Left ventricle myocardium superior (tissue), 1 donor: ENCODE measurements at regions not wholly inside any gene's neighbourhood (a gene's known extent, or its start where the extent isn't known, plus 50 kb on each side); places are given as distances from the start of the nearest gene placed in this dataset.
A peak's percentile ranks its signal among the peaks of the same experiment; 100 is the strongest.
"Not testable (repeated sequence)": the region's sequence is repeated elsewhere in the genome, so short reads cannot be mapped to it uniquely, and the experiment has no call there.

Experiments used
- ATAC-seq: fragments of 200-7000 bp; cut with Tn5 transposase; one replicate; pipeline ENCODE4 v1.9.1; 2020; ENCODE audit warnings: mild to moderate bottlenecking, moderate library complexity
- DNase-seq: peaks from one replicate; pipeline ENCODE4 v3.0.0-alpha.2; 2020
- intact Hi-C: fragments of 100-400 bp; cut with micrococcal nuclease; formaldehyde crosslinking; loops from one replicate; pipeline ENCODE4 v1.11.0; 2022
- donor health status: DM: no; HTN: yes; CAD: no; lungs with severe emphysema.

DNA sequence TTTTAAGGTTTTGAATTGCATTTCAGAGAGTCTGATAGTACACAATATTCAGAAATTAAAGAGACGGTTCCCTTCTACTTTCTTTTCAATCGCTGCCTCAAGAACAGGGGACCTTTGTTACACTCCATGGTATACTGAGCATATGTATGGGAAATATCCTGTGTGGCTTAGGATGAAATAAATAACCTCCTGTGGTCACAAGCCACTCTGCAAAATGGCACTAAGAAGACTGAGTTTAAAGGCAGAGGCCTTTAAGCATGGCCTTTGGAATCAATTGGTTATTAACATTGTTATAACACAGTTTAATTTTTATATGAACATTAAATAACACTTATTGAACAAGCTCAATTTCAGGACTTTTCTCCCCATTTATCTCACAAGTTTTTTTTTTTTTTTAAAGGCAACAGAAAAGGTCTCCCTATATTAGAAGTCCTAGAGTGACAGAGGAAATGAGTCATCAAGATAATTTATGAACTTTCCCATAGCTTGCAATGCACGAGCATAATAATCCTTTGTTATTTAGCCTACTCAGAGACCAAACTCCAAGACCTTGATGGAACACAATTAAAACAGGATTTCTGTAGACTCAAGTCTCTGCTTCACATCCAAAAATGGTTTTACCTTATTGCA, 341.9 kb downstream of the TMEM167A start:
- DNase-seq (no peak), ATAC-seq (no peak)
- intact Hi-C loops: no loop called here

DNA sequence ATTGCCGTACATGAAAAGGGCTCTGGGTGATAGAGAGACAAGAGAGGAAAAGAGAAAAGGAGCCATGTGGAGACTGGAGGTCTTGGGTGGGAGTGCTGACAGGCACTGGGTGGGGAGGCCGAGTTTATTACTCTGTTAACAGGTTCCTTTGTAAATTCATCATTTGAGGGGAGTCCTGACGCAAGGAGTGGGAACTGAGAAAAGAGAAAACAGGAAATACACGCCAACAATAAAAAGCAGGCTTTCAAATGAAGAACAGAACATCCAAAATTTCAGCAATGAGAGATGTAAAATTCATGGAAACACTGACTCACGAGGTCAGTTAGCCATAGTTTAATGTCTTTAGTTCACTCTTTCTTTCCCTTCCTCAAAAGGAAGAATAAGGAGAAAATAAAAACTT, 342.8 kb downstream of the TMEM167A start:
- ATAC-seq (no peak), DNase-seq (no peak)
- intact Hi-C loops: no loop called here

DNA sequence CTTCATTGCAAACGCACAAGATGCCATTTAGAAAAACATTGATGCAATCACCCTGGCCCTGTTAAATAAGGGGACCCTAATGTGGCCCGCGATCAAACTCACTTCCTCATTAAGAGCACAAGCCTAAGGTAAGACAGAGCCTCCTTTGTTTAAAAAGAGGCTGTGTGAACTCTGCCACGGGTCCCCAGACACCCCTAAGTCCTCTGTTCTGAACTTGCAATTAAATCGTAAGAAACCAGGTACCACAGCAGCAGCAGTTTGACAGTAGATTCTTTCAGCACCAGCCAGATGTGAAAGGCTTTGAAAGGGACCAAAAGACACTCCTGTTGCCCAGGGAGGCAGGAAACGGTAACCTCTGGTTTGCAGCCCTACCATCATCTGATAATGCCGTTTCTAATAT, 346.3 kb downstream of the TMEM167A start:
- intact Hi-C loops: no loop called here
- DNase-seq: no peak
- no peak for ATAC-seq

DNA sequence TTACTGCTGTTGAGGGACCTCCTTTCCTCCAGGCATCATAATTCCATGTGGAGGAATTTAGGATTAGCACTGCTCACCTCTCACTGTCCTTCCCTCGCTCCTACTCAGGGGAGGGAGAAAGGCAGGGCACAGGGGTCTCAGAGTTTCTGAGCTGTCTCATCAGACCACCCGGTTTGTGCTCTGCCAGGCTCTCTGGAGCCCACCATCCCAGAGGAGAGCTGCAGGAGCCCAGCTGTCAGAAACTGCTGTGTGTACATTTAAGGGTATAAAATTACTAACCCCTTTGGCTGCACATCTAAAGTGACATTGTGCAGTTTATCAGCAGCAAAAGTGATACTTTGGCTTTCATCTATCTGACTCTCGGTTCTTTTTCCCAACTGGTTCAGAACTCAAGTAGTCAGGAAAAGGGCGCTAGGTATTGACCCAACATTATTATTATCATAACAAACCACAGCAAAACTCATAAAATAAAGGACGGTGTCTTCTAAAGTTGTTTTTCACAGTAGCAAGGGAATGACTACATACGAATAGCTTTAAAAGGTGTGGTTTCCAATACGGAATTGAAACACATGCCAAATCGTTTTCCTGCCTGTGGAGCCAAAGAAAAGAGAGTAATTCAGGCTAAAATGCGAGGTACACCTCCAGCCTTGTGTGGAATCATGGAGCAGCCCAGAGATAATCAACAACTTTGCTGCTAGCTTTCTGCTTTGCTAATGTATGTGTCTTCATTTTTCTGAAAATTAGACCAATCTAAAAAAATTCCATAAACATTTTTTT, 348.1 kb downstream of the TMEM167A start:
- intact Hi-C loops: no loop called here
- DNase-seq (no peak), ATAC-seq (no peak)

DNA sequence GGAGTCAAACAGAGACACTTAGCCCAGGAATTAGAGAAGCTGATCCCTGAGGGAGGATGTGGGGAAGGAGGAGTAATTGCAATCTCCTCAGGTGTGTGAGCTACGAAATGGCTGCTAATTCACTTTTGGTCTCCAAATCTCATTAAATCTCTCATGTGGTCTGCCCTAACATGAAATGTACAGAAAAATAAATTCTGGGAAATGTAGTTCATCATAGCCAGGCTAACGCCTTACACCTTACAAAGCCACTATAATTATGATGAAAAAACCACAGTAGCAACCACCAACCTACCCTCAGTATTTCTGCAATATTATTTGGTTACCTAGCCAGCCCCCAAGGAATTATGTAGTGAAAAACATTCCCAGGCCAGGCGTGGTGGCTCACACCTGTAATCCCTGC, 354.0 kb downstream of the TMEM167A start:
- DNase-seq (no peak), ATAC-seq (no peak)
- intact Hi-C loops: no loop called here

DNA sequence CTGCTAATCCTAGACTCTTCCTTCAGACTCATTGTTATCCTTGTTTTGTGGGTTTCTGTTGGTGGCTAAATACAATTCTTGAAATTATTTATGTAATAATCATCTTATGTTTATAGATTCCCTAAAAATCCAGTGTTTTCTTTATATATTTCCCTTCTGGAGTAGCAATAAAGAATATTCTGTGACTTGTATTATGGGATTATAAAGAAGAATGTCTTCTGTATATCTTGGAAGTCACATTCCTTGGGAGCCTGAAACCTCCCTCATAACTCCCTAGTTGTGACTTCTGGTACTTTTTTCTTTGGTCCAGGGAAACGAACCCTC, 356.1 kb downstream of the TMEM167A start:
- no peak for ATAC-seq
- intact Hi-C loops: no loop called here

DNA sequence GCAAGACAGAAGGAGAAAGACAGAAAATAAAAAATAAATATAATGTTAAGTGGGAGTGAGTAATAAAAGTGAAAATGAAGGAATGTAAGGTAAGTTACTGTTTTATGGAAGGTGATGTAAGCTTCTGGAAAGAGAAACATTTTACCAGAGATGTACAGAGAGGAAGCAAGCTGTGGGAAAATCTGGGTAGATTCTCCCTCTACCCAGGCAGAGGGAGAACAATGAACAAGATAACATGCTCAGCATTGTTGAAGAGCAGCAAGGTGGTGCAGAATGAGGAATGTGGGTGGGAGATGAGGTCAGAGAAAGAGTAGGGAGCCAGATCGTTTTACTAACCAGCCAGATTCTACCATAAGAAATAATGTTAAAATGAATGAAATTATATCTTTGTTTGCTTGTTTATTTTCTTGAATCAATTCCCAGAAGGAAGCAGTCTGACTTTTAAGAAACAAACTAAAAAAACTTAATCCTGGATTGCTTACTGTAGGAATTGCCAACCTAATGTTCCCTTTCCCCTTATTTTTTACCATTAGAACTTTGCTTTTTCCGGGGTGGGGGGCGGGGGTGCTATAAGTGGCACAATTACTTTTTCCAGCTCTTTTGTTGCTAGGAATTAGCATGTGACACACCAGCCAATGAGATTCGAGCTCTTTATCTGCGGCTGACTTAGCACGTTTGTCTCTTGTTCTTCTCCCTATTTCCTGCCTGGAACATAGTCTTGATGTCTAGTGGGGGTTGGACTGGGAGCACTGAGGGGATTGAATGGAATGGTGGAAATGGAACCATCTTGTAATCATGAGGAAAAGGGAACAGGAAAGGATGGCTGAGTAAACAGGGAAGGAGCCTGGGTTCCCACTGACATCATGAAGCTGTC, 356.7 kb downstream of the TMEM167A start:
- ATAC-seq (no peak), DNase-seq (no peak)
- intact Hi-C loops: no loop called here

More for the DNA sequence above, 356.1 kb downstream of the TMEM167A start:
- DNase-seq: no peak

DNA sequence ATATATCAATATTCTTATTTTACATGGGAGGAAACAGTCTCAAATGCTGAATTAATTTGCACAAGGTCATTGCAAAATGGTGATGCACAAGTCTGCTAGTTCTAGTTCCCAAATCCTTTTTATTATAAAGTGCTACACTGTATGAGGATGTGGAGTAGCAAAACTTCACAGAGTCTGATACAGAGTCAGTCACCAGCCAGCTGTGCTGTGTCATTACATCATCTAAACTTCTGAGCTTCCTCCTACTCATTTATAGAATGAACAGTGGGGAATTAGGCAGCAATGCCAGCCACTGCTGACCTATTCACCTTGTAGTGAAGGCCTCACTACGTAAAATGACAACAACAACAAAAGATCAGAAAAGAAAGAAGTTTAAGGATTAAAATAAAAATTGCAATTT, 357.8 kb downstream of the TMEM167A start:
- DNase-seq (no peak), ATAC-seq (peak; percentile 68)
- intact Hi-C loops: no loop called here

DNA sequence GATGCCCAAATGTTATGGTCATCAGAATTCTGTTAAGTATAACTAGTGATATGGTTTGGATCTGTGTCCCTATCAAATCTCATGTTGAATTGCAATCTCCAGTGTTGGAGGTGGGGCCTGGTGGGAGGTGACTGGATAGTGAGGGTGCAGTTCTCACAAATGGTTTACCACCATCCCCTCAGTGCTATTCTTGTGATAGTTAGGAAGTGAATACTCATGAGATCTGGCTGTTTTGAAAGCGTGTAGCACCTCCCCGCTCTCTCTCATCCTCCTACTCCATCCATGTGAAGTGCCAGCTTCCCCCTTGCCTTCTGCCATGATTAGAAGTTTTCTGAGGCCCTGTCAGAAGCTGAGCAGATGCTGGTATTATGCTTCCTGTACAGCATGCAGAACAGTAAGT, 359.5 kb downstream of the TMEM167A start:
- no peak for DNase-seq
- intact Hi-C loops: no loop called here
- no peak for ATAC-seq

DNA sequence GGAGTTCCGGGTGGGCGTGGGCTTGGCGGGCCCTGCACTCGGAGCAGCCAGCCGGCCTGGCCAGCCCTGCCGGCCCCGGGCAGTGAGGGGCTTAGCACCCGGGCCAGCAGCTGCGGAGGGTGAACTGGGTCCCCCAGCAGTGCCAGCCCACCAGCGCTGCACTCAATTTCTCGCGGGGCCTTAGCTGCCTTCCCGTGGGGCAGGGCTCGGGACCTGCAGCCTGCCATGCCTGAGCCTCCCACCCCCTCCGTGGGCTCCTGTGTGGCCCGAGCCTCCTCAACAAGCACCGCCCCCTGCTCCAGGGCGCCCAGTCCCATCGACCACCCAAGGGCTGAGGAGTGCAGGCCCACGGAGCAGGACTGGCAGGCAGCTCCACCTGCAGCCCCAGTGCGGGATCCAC, 362.5 kb downstream of the TMEM167A start:
- intact Hi-C loops, DNase-seq, ATAC-seq: not testable (repeated sequence)

DNA sequence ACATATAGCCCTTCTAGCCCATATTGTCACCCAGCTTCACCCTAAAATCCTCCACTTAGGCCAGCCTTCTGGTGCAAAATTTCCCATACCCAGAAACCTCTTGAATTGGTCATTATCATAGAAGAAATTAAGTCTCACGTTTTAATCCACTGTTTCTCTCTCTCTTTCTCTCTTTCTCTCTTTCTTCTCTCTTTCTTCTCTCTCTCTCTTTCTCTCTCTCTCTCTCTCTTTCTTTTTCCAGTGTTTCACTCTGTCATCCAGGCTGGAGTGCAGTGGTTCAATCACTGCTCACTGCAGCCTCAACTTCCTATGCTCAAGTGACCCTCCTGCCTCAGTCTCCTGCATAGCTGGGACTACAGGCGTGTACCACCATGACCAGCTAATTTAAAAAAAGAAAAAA, 363.4 kb downstream of the TMEM167A start:
- DNase-seq (no peak), ATAC-seq (no peak)
- intact Hi-C loops: no loop called here

DNA sequence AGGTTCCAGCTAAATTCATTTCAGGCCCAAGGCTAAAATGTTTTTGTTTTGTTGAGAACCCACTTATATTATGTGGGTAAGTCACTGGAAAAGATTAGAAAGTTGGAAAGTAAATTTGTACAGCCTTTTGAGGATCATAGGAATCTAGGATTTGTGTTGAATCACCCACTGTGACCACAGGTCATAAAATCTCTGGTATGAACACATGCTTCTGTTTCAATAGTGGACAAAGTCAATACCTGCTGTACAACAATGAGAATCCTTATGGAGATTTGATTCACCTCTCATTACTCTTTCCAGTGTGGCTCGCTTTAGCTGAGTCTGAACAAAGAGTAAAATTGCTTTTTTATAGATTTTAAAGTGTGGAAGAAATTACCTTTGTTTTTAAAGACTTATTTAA, 369.5 kb downstream of the TMEM167A start:
- ATAC-seq: no peak
- DNase-seq: no peak
- intact Hi-C loops: no loop called here

DNA sequence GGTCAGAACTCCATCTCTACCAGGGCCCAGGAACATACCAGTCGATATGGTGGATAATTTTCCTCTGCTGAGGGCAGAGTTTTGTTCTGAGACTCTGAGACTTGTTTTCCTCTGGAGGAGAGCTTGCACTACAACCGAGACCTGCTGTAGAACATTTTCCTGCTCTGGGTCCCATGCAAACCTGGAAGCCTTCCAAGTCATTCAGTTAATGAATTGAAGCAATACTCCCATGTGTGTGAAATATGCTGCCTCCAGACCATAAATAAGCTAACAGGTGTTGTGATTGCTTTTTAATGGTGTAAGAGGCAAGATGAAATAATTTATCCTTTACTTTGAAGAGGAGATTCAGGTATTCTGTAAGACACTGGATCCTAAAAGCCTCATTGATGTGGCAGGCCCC, 372.8 kb downstream of the TMEM167A start:
- no peak for DNase-seq
- ATAC-seq: no peak
- intact Hi-C loops: no loop called here

DNA sequence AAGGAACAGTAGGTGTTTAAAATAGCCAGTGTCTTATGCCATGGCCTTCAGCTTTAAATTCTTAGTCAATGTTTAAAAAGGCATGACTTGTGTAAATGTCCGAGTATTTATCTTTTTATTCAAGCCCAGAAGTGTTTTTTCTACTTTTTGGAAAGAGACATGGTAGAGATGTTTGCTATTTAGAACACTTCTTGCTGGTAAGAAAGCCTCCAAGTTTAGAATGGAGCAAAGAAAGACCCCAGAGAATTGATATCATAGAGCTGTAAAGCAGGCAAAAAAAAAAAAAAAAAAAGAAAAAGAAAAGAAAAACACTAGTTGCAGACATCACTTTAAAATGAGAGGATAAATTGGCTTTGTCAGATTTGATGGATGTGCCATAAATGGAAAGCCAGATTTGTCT, 375.1 kb downstream of the TMEM167A start:
- ATAC-seq (no peak), DNase-seq (no peak)
- intact Hi-C loops: no loop called here

DNA sequence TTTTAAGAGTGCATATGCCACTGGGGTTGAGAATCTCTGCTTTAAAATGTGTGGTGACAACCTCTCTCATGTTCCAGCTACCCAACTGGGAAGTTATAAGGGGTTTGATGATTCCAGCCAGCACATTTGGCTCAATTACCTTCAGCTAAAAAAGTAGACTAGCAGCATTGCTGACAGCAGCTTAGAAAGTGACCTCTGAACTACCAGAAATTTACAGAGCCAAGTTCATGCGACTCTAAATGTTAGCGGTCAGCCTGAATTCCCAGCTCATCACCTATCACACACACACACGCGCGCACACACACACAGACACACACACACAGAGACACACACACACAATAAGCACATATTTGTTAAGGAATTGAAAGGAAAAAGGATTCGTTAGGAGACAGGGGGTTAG, 377.5 kb downstream of the TMEM167A start:
- intact Hi-C loops: no loop called here
- no peak for ATAC-seq
- no peak for DNase-seq

DNA sequence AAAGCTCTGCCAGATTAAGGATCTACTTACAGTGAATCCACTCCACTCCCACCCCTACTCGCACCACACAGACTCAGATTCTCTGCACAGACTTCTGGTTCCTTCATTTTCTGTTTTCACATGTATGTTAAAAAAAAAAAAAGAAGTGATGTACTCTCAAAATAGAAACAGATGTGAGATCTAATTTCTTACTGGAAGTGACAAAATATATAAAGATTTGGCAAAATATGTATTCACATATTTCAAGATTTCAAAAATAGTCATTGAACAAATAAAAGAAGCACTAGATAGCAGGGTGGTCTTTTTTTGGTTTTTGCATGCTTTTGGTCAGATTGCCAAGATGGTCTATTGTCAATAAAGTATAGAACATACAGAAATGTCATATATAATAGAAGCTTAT, 379.2 kb downstream of the TMEM167A start:
- intact Hi-C loops: no loop called here
- ATAC-seq (no peak), DNase-seq (no peak)

DNA sequence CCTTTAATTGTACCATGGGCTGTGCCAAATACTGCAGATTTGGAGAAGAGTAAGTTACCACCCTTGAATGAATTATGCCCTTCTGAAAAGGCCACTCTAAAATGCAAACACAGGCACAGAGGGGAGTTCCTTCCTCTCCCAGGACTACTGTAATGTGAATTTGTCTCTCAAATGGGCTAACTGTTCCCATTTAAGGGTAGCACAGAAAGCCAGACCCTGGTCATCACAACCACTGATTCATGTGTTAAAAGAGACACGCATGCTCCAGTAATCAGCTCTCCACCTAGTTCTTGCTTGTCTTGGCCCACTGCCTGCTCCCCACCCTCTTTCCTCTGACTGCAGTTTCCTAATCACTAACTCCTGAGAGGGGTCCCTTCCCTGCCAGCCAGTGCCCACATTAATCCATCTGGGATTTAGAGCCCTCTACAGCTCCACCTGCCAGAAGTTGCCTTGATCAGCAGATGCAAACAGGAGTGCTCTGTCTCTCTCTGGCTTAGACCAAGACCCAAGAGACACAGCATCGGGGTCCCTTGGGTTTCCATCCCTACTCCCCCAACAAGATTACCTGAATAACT, 382.4 kb downstream of the TMEM167A start:
- ATAC-seq: no peak
- intact Hi-C loops: no loop called here
- DNase-seq: no peak

DNA sequence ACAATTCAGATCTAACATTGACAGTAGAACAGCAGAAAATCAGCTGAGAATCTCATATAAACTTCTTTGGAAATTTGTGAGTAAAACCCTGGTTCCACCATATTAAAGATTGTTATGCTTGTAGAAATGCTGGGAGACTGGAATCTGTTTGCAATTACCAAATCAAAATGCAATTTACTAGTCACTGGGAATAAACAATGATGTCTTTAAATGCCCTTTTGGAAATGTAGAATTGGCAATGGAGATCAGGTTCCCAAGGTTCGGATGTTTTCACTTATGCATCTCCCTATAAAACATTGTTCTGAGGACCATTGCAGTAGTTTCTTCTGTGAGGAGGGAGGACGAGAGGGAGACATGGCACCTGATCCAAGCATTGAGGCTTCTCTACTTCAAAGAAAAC, 384.4 kb downstream of the TMEM167A start:
- ATAC-seq (no peak), DNase-seq (no peak)
- intact Hi-C loops: no loop called here

DNA sequence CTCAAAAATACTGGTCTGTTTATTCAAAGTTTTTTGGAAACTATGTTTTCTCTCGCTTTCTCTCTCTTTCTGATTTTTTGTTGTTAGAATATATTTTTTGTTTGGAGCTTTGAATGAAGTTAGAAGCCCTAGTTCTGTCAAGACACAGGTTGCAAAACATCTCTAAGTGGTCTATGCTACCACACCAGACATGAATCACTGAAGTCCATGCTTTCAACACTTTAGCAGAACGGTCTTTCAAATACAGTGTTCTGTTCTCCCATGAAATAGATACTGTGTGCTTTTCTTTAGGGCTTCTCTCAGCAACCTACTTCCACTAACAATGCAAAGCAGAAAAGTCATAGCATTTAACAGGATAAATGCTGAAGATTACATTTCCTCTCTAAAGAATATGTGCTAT, 392.5 kb downstream of the TMEM167A start:
- peak; percentile 35 for ATAC-seq
- DNase-seq: no peak
- intact Hi-C loops: no loop called here

DNA sequence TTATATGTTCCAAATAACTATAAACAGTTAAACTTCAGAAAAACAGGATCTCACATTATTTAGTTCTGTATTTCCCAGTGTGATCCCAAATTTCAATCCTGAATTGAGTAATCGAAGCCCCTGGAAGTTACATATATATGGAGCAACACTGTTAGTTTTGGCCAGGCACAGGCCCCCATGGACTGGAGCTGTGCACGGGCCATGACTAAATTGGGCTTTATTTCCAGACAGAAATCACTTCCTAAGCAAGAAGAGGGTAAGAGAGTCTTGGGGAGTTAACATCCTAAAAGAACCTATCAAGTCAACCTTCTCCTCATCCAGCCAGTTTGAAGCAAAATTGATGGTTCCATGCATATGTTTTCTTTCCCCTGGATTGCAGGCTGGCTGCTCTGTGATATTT, 393.0 kb downstream of the TMEM167A start:
- DNase-seq: peak; percentile 28
- intact Hi-C loops: no loop called here
- peak; percentile 65 for ATAC-seq
